Stimulated activated CD4-positive, alpha-beta T cell treated with anti-CD3 and anti-CD28 coated beads, TNF-alpha, amount 100 ng/mL, for 48 hours (primary cell): ENCODE measurements at regions not wholly inside any gene's neighbourhood (a gene's known extent, or its start where the extent isn't known, plus 50 kb on each side); places are given as distances from the start of the nearest gene placed in this dataset.
A peak's percentile ranks its signal among the peaks of the same experiment; 100 is the strongest.
"Not testable (repeated sequence)": the region's sequence is repeated elsewhere in the genome, so short reads cannot be mapped to it uniquely, and the experiment has no call there.

Experiments used
- DNase-seq, 3 donors: peaks; one replicate each; pipeline ENCODE4 v3.0.0-alpha.2; 2020; ENCODE audit warnings: low read depth in 3 of 3

DNA sequence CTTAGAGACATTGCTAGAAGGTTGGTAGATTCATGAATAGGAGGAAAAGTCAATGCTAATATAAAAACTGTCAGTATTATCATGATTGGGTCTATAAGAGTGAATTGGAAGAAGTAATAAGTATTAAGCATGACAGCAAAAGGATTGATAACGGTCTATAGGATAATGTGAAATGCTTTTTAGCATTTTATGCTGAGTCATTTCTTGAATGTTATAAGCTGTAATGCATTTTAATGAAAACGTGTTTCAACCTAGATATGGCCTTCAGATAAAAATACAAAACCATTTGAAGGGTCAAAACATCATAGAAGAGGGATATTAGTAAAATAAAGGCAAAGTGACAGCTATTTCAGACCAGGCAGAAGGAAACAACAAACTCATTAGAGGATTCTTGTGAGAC, 353.5 kb downstream of the SH2D1A start:
- no peak for DNase-seq

DNA sequence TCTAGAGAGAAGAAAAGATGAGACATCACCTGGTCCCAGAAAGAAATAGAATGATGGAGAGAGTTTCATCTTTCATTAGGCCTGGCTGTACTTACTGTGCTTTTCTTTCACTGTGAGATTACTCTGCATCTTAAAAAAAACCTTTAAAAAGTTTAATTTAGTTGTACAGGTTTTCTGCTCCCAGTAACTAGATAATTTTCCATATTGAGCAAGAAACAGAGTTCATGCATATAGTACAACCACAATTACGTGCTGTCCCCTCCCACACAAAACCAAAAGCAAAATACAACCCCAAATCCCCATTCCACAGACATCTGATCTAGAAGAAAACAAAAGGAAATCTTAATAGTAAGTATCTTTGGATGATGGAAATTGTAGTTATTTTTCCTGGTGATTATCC, 371.2 kb downstream of the SH2D1A start:
- no peak for DNase-seq

DNA sequence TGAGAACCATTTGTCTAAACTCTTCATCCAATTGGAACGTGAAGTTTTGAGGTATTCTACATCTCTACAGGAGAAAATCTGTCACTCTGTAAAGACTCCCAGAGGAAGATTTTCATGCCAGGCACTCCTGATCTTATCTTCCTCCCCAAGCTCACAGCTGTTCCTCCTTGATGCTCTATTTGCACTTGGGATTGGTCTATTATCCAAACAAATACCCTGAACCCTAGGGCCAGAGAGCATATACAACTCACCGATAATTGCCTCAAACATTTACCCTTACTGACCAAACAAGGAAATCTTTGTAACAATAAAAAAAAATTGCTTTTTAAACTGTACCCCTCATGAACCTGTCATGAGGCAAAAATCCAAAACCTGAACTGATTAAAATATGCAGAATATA, 372.7 kb downstream of the SH2D1A start:
- DNase-seq = no peak

DNA sequence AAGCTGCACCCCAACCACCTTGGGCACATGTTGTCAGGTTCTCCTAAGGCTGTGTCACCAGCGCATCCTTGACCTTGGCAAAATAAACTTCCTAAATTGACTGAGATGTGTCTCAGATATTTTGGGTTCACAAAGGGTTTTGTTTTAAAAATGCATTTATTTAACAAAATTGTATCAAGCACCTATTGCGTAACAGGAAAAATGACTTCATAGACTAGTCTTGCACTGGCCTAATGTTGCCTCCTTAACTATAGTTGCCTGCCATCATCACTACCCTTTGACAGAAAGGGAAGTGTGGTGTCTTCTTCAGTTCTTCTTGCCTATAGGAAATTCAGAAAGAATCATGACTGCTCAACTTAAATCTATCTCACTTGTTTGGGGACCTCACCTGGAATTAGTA, 374.2 kb downstream of the SH2D1A start:
- DNase-seq = no peak

DNA sequence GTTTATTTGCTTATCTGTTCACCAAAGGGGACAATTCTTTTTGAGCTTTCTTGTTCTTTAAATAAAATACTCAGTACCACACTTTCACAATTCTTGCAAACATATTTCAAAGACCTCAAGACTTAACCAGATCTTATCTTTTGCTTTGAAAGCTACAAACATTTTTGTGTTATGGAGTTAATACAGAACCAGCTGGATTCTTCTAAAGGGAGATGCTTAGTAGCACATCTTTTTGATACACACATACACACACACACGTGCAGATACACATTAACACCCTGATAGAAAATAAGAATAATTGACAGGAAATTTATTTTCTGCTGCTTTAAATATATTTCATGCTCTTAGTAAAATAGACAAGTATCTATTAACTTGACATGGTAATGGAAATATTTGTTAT, 379.1 kb downstream of the SH2D1A start:
- no peak for DNase-seq

DNA sequence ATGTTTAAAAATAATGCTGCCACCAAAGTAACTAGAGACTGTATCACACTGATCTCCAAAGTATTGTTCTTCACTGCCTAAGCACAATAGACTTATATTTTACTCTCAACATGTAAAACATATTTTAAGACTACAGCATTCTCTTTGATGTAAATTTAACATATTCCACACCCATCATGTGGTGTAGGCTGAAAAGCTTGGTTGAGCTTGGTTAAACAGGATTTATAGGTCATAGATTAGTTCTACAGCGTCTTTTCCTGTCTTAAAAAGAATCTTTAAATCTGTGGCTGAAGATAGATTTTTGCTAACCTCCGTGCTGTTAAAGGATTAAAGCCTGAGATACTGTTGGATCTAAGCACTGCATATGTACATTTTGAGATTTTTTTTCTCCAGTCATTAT, 379.9 kb downstream of the SH2D1A start:
- DNase-seq = no peak

DNA sequence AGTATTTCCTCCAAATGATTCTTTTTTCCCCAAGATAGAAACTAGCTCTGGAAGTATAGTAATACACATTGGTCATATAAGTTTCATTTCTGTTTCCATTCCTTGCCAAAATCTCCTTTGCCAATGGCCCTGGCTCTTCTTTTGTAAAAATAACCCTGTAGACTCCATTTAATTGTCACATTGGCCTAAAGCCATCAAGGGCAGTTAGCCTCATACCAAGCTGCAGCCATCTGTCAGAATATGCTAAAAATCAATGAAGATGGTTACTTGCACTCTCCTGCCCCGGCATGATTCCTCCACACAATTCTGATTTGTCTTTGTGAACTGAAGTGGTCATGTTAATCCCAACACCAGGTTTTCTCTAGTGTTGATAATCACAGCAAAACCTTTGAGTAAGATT, 380.5 kb downstream of the SH2D1A start:
- DNase-seq = no peak

DNA sequence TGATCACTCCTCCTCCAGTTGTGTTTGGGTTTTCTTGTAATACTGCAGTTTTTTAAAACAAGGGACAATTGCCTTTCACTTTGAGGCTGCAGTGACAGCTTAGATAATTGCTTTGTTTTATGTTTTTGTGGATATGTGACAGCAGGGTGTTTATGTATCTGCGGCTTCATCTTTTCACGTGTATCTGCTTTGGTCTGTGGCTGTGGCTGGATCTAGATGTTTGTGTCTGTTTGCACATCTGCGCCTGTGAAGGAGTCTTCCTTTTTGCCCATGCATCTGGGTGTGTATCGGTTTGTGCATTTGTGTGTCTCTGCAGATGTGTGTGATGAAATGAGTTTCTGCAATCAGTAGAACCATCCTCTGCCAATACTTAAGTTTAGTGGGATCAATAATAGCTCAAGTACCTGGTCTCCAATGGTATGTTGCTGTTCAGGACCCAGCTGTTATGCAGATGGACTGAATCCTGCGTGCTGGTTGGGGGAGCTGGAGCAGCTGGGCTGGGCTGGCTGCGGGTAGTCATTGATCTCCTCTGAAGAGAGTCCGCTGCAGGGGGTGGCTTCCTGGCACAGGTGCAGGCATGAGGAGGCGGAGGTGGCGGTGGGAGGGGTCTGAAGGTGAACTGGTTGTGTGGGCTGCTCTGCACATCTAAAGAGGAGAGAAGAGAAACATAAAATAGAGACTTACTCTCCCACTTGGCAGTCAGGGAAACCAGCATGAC, 390.3 kb downstream of the SH2D1A start:
- peak in 1 of 3 donors; percentile 9 for DNase-seq

DNA sequence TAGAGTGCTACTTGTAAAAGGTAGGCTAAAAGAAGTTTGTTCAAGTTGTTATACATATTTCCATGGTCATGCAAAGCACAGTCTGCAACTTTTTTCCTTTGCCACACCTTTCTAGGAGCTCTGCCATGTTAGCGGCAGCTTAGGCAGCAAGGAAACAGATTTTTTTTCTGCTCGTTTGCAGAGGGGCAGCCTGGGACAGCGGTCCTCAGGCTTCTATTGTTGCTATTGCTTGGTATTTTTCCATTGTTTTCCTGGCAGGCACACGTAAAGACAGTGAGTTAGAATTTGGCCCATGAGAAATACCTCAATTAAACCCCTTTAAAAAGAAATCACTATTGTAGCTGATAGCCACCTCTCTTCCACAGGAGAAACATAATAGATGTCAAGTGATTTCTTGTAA, 391.4 kb downstream of the SH2D1A start:
- DNase-seq = no peak

DNA sequence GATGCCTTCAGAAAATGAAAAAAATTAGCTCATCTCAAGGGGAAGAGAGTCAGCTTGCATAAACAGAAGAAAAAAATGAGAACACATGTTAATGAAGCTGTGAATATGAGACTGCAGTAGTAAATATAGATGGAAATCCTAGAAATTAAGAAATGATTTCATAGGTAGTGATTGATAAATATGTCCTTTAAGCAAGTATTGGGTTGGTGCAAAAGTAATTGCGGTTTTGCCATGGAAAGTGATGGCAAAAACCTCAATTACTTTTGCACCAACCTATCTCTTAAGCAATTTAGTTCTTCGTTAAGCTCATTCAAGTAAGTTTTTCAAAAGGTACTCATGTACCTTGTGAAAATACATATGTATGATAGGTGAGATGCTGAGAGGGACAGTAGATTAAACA, 400.9 kb downstream of the SH2D1A start:
- no peak for DNase-seq

DNA sequence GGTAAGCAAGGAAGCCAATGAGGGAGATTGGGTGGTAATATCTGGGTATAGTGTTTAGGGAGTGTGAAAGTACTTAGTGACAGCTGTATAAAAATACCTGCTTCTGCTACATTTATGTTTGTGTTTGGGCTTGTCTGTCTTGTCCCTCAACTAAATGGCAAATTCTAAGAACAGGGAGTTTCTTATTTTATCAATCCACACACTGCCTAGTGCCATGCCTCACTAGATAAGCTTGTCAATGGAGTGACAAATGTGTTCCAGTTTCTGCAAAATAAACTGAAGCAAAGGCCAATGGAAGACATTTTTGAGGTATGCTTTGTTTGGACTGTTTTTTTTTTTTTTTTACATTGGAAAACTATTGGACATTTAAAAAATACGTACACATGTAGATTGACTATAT, 418.0 kb downstream of the SH2D1A start:
- DNase-seq = no peak

DNA sequence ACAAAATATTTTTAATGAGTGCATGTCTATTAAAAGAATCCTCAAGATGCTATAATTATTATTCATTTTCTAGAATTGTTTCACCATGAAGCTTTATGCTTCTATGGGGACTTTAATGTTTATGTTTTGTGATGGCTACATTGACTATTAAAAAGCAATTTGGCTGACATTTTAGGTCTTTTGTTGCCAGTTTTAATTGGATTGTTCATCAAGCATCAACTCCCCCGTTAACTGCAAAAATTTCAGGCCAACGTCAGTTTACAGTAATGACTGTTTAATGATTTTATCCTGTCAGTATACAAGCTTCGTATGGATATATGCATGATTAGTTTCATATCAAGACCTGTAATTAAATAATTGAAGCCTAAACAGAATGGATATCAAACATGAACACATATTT, 422.8 kb downstream of the SH2D1A start:
- DNase-seq = no peak

DNA sequence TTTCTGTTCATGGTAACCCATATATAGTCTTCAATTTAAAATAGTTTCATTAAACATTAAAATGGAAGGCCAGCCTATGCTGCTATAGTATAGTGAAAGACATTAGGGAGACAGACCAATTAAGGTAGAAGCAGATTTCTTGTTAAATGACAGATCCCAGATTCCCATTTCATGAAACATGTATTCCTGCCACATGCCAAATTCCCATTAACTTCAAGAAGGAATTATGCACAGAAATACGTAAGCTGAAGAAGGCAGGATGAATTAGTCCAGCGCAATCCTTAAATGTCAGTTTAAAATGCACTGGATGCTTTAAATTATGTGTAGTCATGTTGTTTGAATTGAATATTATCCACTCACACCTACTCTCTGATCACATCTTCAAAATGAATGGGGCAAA, 424.9 kb downstream of the SH2D1A start:
- no peak for DNase-seq

DNA sequence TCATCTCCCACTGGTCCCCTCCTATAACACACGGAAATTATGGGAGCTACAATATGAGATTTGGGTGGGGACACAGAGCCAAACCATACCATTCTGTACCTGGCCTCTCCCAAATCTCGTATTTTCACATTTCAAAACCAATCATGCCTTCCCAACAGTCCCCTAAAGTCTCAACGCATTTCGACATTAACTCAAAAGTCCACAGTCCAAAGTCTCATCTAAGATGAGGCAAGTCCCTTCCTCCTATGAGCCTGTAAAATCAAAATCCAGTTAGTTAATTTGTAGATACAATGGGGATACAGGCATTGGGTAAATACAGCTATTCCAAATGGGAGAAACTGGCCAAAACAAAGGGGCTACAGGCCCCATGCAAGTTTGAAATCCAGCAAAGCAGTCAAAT, 441.9 kb downstream of the SH2D1A start:
- DNase-seq = not testable (repeated sequence)

DNA sequence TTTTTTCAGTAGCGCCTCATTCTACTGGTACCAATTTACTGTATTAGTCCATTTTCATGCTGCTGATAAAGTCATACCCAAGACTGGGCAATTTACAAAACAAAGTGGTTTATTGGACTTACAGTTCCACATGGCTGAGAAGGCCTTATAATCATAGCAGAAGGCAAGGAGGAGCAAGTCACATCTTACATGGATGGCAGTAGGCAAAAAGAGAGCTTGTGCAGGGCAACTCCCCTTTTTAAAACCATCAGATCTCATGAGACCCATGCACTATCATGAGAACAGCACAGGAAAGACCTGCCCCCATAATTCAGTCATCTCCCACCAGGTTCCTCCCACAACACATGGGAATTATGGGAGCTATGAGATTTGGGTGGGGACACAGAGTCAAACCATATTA, 443.5 kb downstream of the SH2D1A start:
- not testable (repeated sequence) for DNase-seq

DNA sequence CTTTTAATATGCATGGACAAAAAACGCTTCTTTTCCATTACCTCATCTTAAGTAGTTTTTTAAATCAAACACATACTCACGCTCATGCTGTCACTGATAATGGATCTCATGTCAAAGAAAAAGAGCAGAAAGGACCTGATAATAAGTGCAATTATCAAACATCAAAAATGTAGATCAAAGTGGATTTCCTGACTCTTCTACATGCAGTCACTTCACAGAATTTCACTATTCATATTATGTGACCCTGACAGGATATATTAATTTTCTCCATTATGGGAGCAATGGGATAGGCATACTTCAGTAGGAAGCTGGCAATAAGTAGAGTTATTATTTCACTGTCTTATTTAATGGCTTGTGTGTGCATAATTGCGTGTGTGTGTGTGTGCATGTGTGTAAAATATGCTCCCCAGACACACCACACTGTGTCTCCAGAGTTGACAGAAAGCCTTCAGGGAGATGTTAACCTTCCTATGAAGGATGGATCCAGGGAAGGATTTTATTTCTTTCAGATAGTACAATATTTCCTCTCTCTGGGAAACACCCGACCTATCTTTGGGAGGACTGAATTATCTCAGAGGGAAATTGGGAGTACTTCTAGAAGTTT, 445.2 kb downstream of the SH2D1A start:
- DNase-seq = no peak

DNA sequence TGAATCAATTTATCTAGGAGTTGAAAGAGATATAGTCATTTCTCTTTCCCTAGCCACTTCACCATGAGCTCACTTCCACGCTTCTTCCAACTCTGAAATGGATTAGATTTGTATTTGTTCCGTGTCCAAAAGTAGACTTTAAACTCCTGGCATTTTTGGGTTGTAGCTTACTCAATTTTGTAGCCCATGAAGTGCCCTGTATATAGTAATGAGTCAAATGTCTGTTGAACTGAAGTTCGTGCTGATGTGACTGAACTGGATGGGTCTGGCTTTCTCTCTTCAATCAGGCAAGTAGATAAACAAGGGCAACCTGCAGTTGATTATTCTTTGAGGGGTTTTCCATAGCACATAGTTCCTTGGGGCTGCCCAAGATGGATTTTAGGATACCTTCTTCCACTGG, 450.6 kb downstream of the SH2D1A start:
- no peak for DNase-seq

DNA sequence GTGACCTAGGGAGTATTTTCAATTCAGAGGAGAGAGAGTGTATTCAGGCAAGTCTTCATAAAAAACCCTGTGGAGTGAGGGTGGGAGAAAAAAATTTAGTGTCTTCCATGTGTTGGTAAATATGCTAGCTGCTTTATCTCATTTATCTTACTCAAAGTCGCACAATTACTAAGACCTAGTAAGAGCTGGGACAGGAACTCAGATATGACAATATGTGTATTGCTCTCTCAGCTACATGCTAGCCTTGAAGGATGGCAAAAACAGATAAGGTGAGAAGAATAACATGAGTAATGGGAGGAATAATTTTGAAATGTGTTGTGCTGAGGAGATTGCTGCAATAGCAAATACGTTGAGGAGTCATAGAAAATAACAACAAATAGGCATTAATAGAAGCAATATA, 458.6 kb downstream of the SH2D1A start:
- no peak for DNase-seq

DNA sequence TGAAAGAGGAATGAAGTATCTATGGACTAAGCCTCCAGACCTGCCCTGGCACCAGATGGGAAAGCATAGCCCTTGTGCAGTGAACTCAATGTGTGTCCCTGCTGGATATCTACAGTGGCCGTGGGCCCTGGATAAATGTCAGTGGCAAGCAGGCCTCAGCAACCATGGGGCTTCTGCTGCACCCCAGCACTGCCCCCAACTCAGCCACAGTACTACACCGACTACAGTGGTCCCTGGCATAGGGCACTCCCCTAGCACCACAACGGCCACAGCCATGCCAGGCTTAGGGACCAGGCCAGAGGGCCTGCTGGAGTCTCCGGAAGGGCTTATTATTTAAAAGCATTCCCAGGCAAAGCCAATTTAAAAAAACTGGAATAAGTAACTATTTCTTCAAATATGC, 459.1 kb downstream of the SH2D1A start:
- DNase-seq = no peak

DNA sequence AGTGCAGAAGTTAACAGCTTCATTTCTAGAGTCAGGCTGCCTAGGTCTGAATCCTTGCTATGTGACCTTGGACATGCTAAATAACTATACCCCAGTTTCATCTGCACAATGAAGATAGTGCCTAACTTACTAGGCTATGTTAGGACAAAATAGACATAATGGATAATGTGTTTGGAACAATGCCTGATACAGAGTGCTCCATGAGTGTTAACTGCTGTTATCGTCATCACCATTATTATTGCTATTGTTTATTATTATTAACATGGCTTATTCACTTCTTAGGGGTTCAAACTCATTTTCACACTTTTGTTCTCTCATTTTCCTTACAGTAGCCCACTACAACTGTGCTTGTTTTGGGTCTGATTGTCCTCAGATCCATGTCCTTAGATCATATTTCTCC, 467.7 kb downstream of the SH2D1A start:
- DNase-seq = no peak

DNA sequence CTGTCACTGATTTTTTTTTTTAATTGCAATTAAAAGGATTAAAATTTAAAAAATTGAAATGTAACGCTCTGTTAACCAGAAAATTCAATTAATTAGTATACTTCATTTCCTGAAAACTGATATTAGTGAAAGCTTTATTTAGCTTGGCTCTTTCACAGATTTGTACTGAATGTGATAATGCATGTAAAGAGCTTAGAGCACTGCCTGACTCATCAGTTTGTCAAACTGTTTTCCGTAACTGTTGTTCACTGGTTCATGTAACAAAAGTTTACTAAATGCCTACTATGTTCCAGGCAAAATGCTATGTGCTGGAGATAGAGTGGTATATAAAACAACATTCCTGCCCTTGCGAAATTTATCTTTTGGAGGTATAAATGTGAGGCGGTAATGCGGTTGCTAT, 471.7 kb downstream of the SH2D1A start:
- no peak for DNase-seq

DNA sequence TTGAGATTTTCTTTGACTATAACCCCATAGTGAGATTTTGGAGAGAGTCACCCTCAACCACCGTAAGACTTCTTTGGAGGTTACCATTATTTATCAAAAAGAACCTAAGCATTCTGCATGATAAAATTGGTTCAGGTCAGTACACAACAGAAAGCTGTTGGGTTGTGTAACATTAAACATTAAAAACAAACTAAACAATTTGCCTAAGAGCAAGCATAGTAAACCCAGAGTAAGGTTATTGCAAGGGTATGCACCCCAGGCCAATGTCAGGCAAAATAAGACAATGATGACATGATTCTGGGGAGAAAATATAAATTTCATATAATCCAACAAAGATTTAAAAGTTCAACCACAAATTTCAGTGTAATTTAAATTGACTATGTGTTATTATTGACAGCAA, 472.4 kb downstream of the SH2D1A start:
- no peak for DNase-seq

DNA sequence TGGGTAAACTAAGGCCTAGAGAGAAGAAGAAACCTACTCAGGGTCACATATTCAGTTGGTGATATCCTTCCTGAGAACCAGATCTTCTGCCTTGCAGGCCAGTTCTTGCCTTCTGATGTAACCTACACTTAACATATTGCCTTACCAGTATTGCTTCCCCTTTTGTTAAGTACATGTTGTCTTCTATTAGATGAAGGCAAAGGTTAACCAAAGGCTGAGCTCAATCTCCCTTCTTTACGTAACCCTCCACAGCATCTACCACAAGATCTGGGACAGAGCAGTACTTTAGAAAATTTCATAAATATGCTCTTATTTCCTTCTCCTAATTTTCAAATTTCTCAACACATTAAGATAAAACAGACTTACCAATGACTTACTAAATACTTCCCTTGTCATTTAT, 474.4 kb downstream of the SH2D1A start:
- DNase-seq = no peak

DNA sequence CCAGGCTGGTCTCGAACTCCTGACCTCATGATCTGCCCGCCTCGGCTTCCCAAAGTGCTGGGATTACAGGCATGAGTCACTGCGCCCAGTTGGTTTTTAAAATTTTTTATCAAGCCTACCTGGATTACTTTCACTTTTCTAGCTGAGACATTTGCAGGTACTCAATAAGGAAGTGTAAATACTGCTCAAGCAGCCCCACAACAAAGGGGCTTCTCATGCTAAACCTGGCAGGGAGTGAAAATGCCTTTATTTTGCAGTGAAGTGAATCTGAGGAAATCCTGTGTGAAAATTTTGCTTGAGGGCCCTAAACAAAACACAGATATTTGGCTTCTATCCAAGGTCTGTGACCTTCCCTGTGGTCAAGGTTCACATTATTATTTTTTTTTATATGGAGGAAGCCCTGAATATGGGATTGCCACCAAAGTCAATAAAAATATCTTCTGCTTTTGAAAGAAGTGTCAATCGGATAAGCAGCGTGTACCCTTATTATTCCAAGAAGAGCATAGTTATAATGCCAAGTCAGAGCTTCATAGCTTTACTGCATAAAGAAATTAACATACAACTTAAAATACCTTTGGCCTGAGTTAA, 481.0 kb downstream of the SH2D1A start:
- no peak for DNase-seq
